H1 (cell line): ENCODE measurements at regions not wholly inside any gene's neighbourhood (a gene's known extent, or its start where the extent isn't known, plus 50 kb on each side); places are given as distances from the start of the nearest gene placed in this dataset.

Experiments used
- CTCF ChIA-PET: fragments of 300-600 bp; sonication (Branson Sonifier 250); formaldehyde crosslinking; loops from one replicate; lab custom pipeline; 2021; ENCODE audit not compliant: partially characterized antibody; lab: Charles Lee
- POLR2A ChIA-PET: fragments of 300-600 bp; sonication (Branson Sonifier 250); formaldehyde crosslinking; loops from one replicate; lab custom pipeline; 2021; ENCODE audit warnings: inconsistent platforms; ENCODE audit not compliant: partially characterized antibody; lab: Charles Lee
- DNase-seq, 2 experiments: peaks; one replicate each; pipeline versions ENCODE4 v3.0.0 to v3.0.0-alpha.2; 2010 to 2022; ENCODE audit warnings: low spot score in 2 of 2, low read depth in 1 of 2, mixed read lengths in 1 of 2
- FAIRE-seq: peaks from 2 replicates; lab custom pipeline; 2011; peaks lifted over from hg19 to GRCh38; lab: Jason Lieb, UNC
- H2AFZ ChIP-seq: 2 replicates; pipeline ENCODE4 v1.8.1; 2012; ENCODE audit warnings: low read length, inconsistent platforms
- H2AK5ac ChIP-seq: 2 replicates; pipeline ENCODE4 v1.6.1; 2013; ENCODE audit warnings: low read depth, low read length
- H2BK120ac ChIP-seq: replicated peaks from 2 replicates; pipeline ENCODE3; 2013; ENCODE audit warnings: low read depth, low read length, inconsistent platforms
- H2BK12ac ChIP-seq: 2 replicates; pipeline ENCODE4 v1.6.1; 2013; ENCODE audit warnings: low read depth, low read length
- H2BK15ac ChIP-seq: 2 replicates; pipeline ENCODE4 v1.6.1; 2013; ENCODE audit warnings: low read length
- H2BK20ac ChIP-seq: 2 replicates; pipeline ENCODE4 v1.6.1; 2013; ENCODE audit warnings: low read length
- H2BK5ac ChIP-seq: 2 replicates; pipeline ENCODE4 v1.6.1; 2013; ENCODE audit warnings: low read depth, low read length
- H3K14ac ChIP-seq: 2 replicates; pipeline ENCODE4 v1.6.1; 2013; ENCODE audit warnings: inconsistent platforms; ENCODE audit not compliant: insufficient read length
- H3K18ac ChIP-seq: 2 replicates; pipeline ENCODE4 v1.6.1; 2013; ENCODE audit warnings: low read length; ENCODE audit errors: extremely low read depth
- H3K23ac ChIP-seq: 2 replicates; pipeline ENCODE4 v1.6.1; 2013; ENCODE audit warnings: inconsistent platforms; ENCODE audit not compliant: insufficient read length
- H3K23me2 ChIP-seq: 2 replicates; pipeline ENCODE4 v1.6.1; 2013; ENCODE audit warnings: low read depth, low read length
- H3K27ac ChIP-seq: 2 replicates; pipeline ENCODE4 v1.6.1; 2011; ENCODE audit warnings: low read depth, low read length, inconsistent platforms
- H3K27me3 ChIP-seq, 4 experiments: replicated peaks in 1 of 4; 1 replicate in 1 of 4; 2 replicates in 3 of 4; pipeline versions ENCODE4 v1.6.1 to v1.8.1; 2011 to 2013; ENCODE audit warnings: low read length in 3 of 4, mild to moderate bottlenecking in 3 of 4, inconsistent platforms in 2 of 4, mixed read lengths in 2 of 4, moderate library complexity in 1 of 4; ENCODE audit not compliant: control insufficient read depth in 3 of 4, insufficient read depth in 3 of 4; ENCODE audit errors: extremely low read depth in 1 of 4
- H3K36me3 ChIP-seq, 4 experiments: 2 replicates each; pipeline versions ENCODE4 v1.6.1 to v1.8.1; 2011 to 2013; ENCODE audit warnings: mild to moderate bottlenecking in 4 of 4, low read length in 3 of 4, moderate library complexity in 2 of 4, control low read depth in 1 of 4, inconsistent platforms in 1 of 4; ENCODE audit not compliant: insufficient read depth in 4 of 4, control insufficient read depth in 2 of 4
- H3K4ac ChIP-seq: replicated peaks from 2 replicates; pipeline ENCODE3; 2013; ENCODE audit warnings: low read length, low read depth, mixed read lengths, inconsistent platforms; ENCODE audit not compliant: insufficient read length
- H3K4me1 ChIP-seq, 4 experiments: replicated peaks in 1 of 4; 1 replicate in 1 of 4; 2 replicates in 3 of 4; pipeline versions ENCODE4 v1.6.1 to v1.8.1; 2011 to 2013; ENCODE audit warnings: low read length in 3 of 4, inconsistent platforms in 2 of 4, mixed read lengths in 1 of 4; ENCODE audit not compliant: insufficient read depth in 4 of 4, control insufficient read depth in 3 of 4
- H3K4me2 ChIP-seq, 2 experiments: 2 replicates each; pipeline versions ENCODE4 v1.6.1 to v1.8.1; 2011 to 2013; ENCODE audit warnings: low read depth in 2 of 2, low read length in 2 of 2, control low read depth in 1 of 2, inconsistent platforms in 1 of 2, mild to moderate bottlenecking in 1 of 2; ENCODE audit not compliant: insufficient read depth in 1 of 2
- H3K4me3 ChIP-seq, 4 experiments: fragments of 200-600, 300-600 bp in 1 of 4; sonication (generic), shearing (Covaris generic), sonication (Bioruptor Twin) in 1 of 4; 2 replicates each; pipeline versions ENCODE4 v1.5.1 to v1.8.1; 2011 to 2016; ENCODE audit warnings: low read length in 4 of 4, low read depth in 3 of 4, control low read depth in 2 of 4, inconsistent platforms in 2 of 4, mild to moderate bottlenecking in 2 of 4, mixed read lengths in 1 of 4, moderate library complexity in 1 of 4; ENCODE audit not compliant: insufficient read depth in 2 of 4; ENCODE audit errors: extremely low read depth in 1 of 4
- H3K56ac ChIP-seq: replicated peaks from 2 replicates; pipeline ENCODE3; 2013; ENCODE audit warnings: low read depth, mild to moderate bottlenecking, mixed read lengths, low read length, inconsistent platforms; ENCODE audit not compliant: insufficient read length
- H3K79me1 ChIP-seq: 2 replicates; pipeline ENCODE4 v1.6.1; 2013; ENCODE audit warnings: low read depth, low read length, control low read depth
- H3K79me2 ChIP-seq, 2 experiments: 2 replicates each; pipeline versions ENCODE4 v1.6.1 to v1.8.1; 2012 to 2013; ENCODE audit warnings: low read length in 2 of 2, mild to moderate bottlenecking in 2 of 2, inconsistent platforms in 1 of 2; ENCODE audit not compliant: insufficient read depth in 2 of 2, control insufficient read depth in 1 of 2
- H3K9ac ChIP-seq, 4 experiments: replicated peaks in 1 of 4; 1 replicate in 1 of 4; 2 replicates in 3 of 4; pipeline versions ENCODE4 v1.6.1 to v1.8.1; 2011 to 2013; ENCODE audit warnings: low read depth in 3 of 4, low read length in 3 of 4, control low read depth in 2 of 4, mild to moderate bottlenecking in 2 of 4, moderate library complexity in 2 of 4, inconsistent platforms in 1 of 4; ENCODE audit errors: extremely low read depth in 1 of 4
- H3K9me3 ChIP-seq, 2 experiments: 2 replicates each; pipeline versions ENCODE4 v1.6.1 to v1.8.1; 2012 to 2013; ENCODE audit warnings: mild to moderate bottlenecking in 2 of 2, moderate library complexity in 2 of 2, control low read depth in 1 of 2, inconsistent platforms in 1 of 2, low read depth in 1 of 2, low read length in 1 of 2, mixed read lengths in 1 of 2; ENCODE audit not compliant: insufficient read depth in 2 of 2
- H4K20me1 ChIP-seq, 2 experiments: replicated peaks in 1 of 2; 2 replicates each; pipeline versions ENCODE3 to v1.8.1; 2011 to 2013; ENCODE audit warnings: inconsistent platforms in 2 of 2, low read length in 2 of 2, mild to moderate bottlenecking in 1 of 2; ENCODE audit not compliant: insufficient read depth in 2 of 2, control insufficient read depth in 1 of 2
- H4K5ac ChIP-seq: 2 replicates; pipeline ENCODE4 v1.6.1; 2013; ENCODE audit warnings: low read length, low read depth, mixed read lengths, inconsistent platforms; ENCODE audit not compliant: insufficient read length
- H4K8ac ChIP-seq: 2 replicates; pipeline ENCODE4 v1.8.0; 2013; ENCODE audit warnings: mild to moderate bottlenecking, moderate library complexity, low read length, inconsistent platforms; ENCODE audit not compliant: insufficient read depth; ENCODE audit errors: extremely low read depth
- H4K91ac ChIP-seq: replicated peaks from 2 replicates; pipeline ENCODE3; 2013; ENCODE audit warnings: low read length, mixed read lengths, inconsistent platforms; ENCODE audit not compliant: insufficient read length
- SP1 ChIP-seq: IDR thresholded peaks from 2 replicates; pipeline ENCODE4 v1.6.1; 2011; ENCODE audit warnings: low read depth, low read length
- TEAD4 ChIP-seq: IDR thresholded peaks from 2 replicates; pipeline ENCODE4 v1.6.1; 2012; ENCODE audit warnings: low read depth, low read length, inconsistent platforms, mixed read lengths
- WGBS, 2 experiments: shearing (Covaris generic) in 1 of 2; methylation state at CpG; one replicate each; pipeline versions ENCODE4 v1.1.6 to v1.1.7; 2013 to 2015; ENCODE audit warnings: low lambda C conversion rate in 2 of 2, mixed read lengths in 2 of 2, inconsistent platforms in 1 of 2, low coverage in 1 of 2, missing lambda C conversion rate in 1 of 2; ENCODE audit not compliant: insufficient replicate concordance in 2 of 2, insufficient coverage in 1 of 2, insufficient read length in 1 of 2; ENCODE audit errors: extremely low coverage in 1 of 2, missing lambda C conversion rate in 1 of 2; 5-methylcytosine and 5-hydroxymethylcytosine counted together

GRCh38 chr15:69988541-69989225 lies 109.0 kb downstream of the TLE3 start:
- Histone ChIP-seq H3K4me2 (no peak overlapping the region), H3K79me1 (no peaks in the 10 kb centered on the region), H3K23ac (no peak overlapping the region), H2AFZ (no peak overlapping the region), H3K9me3 (no peaks in the 10 kb centered on the region), H3K23me2 (no peaks in the 10 kb centered on the region; the same call in 1 of the 2 replicates), H2AK5ac (no peak overlapping the region), H3K36me3 (no peaks in the 10 kb centered on the region), H3K79me2 (no peaks in the 10 kb centered on the region), H3K56ac (no peak overlapping the region), H3K4me3 (no peak overlapping the region), H3K27ac (no peak overlapping the region), H4K91ac (no peak overlapping the region), H3K4me1 (peaks cover 0 to 18% (median 4%) of the 10 kb centered on the region in 4 experiments; a peak in 5 of 7 replicates), H3K9ac (no peak overlapping the region), H4K5ac (no peak overlapping the region), H4K20me1 (peaks cover 0 to 2% of the 10 kb centered on the region in 2 experiments), H2BK5ac (no peak overlapping the region), H2BK120ac (no peak overlapping the region), H3K27me3 (no peaks in the 10 kb centered on the region), H2BK15ac (no peak overlapping the region), H3K18ac (no peak overlapping the region), H3K4ac (no peak overlapping the region), H3K14ac (no peak overlapping the region), H2BK12ac (no peak overlapping the region), H4K8ac (no peak overlapping the region), H2BK20ac (no peak overlapping the region)
- ChIA-PET POLR2A (interaction anchor here (0.7 to 1.1 kb wide), 2 partner anchors 108 to 232 kb away, joined by 3 read pairs; no protein-coding TSS in a partner anchor), CTCF (interaction anchor here (0.6 to 1.8 kb wide), 3 partner anchors 42 to 1363 kb away, joined by 3 to 4 read pairs (median 4); no protein-coding TSS in a partner anchor)
- no peak for FAIRE-seq
- TF ChIP-seq TEAD4 (peak; percentile 55; the same call in 1 of the 2 replicates), SP1 (no peak)
- 81% methylated on average over 7 of the region's 10 CpGs; no CpG with 5 or more reads in 1 of the 2 experiments for WGBS, 2 experiments
- no peak for DNase-seq
